ENCODE measurements at regions not wholly inside any gene's neighbourhood (a gene's known extent, or its start where the extent isn't known, plus 50 kb on each side); places are given as distances from the start of the nearest gene placed in this dataset.
"Not testable (repeated sequence)": the region's sequence is repeated elsewhere in the genome, so short reads cannot be mapped to it uniquely, and the experiment has no call there.

DNA sequence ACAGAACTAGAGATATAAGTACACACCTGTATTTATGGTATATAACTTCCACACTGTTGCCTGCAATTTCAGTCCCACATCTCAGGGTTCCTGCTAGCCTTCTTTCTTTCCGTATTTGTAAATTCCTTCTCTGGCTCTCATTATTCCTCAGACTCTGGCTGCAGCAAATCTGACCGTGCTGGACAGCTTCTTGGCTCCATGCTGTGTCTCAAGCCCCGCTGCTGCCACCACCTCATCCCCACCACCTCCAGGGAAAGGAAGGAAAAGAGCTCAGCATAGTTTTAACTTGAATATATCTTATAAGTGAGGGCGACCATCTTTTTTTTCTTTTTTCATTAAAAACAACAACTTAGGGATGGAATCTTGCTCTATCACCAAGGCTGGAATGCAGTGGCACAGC lies 155.6 kb upstream of the CXCL13 start:
- no peak for FAIRE-seq

GRCh38 chr4:77451530-77451929 lies 154.1 kb upstream of the CXCL13 start:
- FAIRE-seq = no peak

DNA sequence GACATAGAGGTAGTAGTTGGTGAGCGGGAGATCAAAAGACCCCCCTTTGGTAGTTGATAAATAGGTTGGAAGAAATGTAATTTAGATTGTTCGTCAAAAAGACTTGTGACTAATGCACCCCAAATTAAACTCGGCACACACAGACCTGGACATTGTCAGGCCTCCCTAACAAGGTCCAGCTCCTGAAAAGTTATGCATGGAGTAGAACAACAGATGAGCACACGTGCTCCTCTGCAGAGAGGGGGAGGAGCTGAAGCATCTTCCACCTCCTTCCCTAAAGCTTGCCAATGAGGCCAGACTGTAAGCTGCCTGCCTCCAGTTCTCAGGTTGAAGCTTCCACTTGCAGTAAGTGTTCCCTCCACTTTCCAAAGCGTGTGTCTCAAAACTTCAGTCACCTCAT lies 153.5 kb upstream of the CXCL13 start:
- not testable (repeated sequence) for FAIRE-seq

GRCh38 chr4:77453911-77454310 lies 151.7 kb upstream of the CXCL13 start:
- no peak for FAIRE-seq

GRCh38 chr4:77454858-77455257 lies 150.8 kb upstream of the CXCL13 start:
- no peak for FAIRE-seq

DNA sequence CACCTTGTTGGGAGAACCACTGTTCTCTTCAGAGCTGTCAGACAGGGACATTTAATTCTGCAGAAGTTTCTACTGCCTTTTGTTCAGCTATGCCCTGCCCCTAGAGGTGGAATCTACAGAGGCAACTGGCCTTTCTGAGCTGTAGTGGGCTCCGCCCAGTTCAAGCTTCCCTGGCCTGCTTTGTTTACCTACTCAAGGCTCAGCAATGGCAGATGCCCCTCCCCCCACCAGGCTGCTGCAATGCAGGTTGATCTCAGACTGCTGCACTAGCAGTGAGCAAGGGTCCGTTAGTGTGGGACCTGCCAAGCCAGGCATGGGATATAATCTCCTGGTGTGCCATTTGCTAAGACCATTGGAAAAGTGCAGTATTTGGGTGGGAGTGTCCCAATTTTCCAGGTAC lies 141.5 kb upstream of the CXCL13 start:
- not testable (repeated sequence) for FAIRE-seq

- no peak for FAIRE-seq
Measured at GRCh38 chr4:77465271-77465670, 140.3 kb upstream of the CXCL13 start.

- FAIRE-seq = no peak
Measured at GRCh38 chr4:77466430-77466829, 139.2 kb upstream of the CXCL13 start.

DNA sequence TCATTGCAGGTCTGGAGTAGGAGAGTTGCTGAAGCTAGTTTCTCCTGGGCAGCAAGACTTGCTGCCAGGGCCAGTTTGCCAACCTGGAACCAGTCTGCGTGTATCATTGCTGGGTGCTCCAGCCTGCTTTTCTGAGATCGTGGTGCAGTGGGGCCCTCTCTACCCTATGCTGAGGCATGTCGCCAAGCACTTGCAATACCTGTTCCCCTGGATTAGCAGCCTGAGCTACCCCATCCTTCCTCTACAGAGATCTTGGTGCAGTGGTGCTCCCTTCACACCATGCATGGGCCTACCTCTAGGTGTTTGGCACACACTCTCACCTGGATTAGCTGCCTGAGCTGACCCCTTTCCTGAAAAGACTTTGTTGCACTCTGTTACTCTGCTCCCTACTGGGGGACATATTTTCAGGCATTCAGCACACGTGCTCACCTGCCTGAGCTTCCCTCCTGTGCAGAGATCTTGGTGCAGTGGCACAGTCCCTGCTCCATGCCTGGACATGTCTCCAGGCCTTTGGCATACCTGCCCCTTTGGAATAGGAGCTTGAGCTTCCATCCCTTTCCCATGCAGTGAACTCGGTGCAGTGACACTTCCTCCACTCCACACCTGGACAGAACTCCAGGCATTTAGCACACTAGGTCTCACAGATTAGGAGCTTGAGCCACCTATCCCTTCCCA lies 133.7 kb upstream of the CXCL13 start:
- no peak for FAIRE-seq

DNA sequence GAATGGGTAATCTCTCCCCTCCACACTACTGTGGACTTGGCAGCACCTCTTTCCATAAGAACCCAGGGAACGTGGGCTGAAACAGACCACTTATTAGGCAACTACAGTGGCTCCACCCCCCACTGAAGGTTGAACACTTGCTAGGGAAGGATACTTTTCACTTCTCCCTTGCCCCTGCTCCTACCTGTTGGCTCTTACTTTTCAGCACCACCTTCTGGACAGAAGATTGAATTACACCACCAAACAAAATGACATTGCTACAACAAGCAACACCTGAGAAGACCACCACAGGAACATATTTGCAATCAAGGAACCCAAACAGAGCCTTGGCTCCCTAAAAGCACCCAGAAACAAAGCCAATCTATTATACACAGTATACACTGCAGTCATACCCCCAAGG lies 132.1 kb upstream of the CXCL13 start:
- no peak for FAIRE-seq

DNA sequence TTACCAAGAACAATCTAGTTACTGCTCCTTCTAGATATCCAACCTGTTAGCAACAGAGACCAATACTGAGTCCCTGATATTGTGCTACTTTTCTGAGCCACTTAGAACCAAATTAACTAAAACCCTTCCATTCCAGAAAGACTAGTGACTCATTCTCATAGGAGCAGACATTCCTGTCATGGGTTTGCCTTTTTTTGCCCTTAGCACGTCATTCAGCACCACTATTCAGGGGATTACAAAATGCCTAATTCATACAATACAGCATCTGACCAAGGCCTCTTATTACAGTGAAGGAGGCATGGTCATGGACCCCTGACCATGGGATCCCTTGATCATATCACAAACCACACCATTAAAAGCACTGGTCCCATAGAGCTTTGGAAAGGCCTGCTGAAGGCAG lies 123.8 kb upstream of the CXCL13 start:
- no peak for FAIRE-seq

- no peak for FAIRE-seq
Measured at GRCh38 chr4:77488882-77489281, 116.7 kb upstream of the CXCL13 start.

DNA sequence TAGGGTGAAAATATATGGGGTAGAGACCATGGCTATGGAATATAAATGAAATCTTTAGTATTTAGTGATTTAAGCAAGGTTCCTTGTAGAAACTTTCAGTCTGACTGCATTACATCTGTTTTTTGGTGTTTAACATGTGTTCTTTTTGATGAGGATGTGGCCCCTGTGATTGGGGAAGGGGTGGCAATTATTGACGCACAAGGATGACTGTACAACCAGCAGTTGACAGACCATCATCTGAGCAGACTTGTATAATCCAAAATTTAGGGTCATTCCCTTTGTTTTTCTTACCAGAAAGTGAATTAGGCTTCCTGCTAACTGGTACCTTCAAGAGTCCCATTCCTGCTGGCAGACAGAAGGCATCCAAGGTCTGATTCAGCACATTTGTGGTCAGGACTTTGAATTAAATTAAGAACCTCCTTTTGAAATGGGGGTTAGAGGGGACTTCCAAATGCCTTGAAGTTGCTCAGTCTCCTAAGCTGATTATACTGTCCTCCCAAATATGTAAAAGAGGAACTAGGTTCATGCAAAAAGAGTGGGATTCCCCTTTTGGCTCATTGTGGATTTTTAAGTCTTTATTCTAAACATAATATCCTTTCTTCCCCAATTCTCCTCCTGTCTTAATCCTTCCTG lies 112.4 kb upstream of the CXCL13 start:
- FAIRE-seq = no peak

GRCh38 chr4:77493829-77494551 lies 111.6 kb upstream of the CXCL13 start:
- no peak for FAIRE-seq

- FAIRE-seq = no peak
Measured at GRCh38 chr4:77496457-77496856, 109.2 kb upstream of the CXCL13 start.

- no peak for FAIRE-seq
Measured at GRCh38 chr4:77500801-77501200, 104.8 kb upstream of the CXCL13 start.

DNA sequence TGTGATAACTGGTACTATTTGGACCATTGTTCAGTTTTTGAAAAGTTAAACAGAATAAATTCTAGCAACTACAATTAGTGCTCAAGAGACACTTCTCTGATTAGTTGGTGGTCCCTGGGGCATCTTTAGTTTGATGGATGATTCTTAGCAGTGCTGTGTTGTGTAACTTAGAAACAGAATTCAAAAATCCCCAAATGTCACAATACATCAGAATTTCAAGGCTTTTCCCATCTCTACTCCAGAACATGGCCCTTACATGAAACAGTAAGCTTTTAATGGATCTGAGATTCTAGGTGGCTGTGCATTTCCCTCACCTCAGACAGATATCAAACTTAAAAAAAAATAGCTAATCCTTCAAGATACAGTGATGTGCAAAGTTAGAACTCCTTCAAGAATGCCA lies 104.4 kb upstream of the CXCL13 start:
- no peak for FAIRE-seq

DNA sequence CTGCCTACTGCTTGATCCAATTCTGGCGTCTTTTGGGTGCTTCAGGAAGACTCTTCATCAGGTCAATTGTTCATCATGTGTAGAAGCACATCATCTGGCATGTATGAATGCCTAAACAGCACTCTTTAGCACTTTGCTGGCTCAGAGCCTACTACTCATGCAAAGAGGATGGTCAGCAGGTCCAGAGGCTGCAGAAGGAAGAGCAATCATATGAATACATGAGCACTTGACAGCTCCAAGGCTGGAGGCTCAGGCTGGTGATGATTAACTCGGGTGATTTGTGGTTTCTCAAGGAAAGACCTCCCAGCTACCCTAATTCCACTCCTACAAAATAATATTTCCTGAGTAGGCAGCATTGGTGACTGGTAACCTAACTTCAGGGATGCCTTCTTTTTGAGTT lies 103.8 kb upstream of the CXCL13 start:
- no peak for FAIRE-seq

- FAIRE-seq = no peak
Measured at GRCh38 chr4:77504407-77504806, 101.2 kb upstream of the CXCL13 start.

DNA sequence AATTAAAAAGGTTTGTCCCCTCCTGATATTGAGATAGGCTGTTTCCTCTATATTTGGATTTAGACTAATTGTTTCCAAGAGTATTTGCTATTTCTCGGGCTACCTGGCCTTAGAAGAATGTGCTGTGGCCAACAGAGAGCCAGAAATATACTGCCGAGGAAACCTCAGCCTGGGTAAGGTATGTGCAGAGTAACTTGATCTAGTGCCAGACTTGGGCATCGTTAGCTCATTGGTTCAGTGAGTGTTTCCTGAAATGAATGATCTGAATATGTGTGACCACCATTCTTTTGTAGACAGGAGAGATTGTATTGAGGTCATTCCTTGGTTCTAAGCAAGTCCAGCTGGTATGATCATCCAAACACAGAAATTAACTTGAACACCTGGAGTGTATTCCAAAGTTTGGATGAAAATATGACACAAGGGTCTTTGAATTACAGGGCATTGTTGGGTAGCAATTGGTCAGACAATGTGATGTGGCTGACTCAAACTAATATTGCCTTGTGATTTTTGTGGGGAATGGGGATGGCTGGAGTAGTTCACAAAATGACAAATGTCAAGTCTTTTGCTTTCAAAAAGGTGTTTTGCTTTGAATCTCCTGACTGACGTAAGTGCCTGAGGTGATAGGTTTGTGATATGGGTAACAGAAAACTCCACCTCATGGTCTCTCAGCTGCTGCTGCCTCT lies 100.2 kb upstream of the CXCL13 start:
- FAIRE-seq = no peak

- no peak for FAIRE-seq
Measured at GRCh38 chr4:77505958-77506319, 99.7 kb upstream of the CXCL13 start.

- FAIRE-seq = no peak
Measured at GRCh38 chr4:77510367-77510766, 95.3 kb upstream of the CXCL13 start.

DNA sequence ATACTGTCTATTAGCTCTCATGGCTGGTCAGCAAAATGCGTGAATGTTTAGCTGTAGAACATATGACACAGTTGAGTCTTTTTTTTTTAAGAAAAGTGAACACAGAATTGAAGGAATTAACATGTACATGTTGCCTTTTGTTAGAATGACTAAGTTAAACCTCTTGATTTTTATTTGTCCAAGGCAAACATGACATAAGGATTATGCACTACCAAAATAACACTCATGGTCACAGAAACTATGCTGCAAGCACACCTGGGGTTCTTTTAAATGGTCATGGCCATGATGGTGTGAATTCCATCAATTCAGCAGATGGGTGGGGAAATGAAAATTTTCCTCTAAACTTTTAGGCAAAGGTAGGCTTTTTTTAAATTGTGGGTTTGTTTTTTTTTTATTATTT lies 80.1 kb upstream of the CXCL13 start:
- FAIRE-seq = no peak

GRCh38 chr4:77527900-77528299 lies 77.7 kb upstream of the CXCL13 start:
- not testable (repeated sequence) for FAIRE-seq

Measured in TTC549 (cell line).